Activated CD4-positive, alpha-beta memory T cell treated with anti-CD3 and anti-CD28 coated beads for 36 hours (primary cell): ENCODE measurements at regions not wholly inside any gene's neighbourhood (a gene's known extent, or its start where the extent isn't known, plus 50 kb on each side); places are given as distances from the start of the nearest gene placed in this dataset.
"Not testable (repeated sequence)": the region's sequence is repeated elsewhere in the genome, so short reads cannot be mapped to it uniquely, and the experiment has no call there.

ENCODE experiments used
- CTCF ChIA-PET: fragments of 350-600 bp; sonication (Branson Sonifier 250); formaldehyde crosslinking; loops from one replicate; lab custom pipeline; 2021; ENCODE audit warnings: antibody characterized with exemption, inconsistent platforms; lab: Charles Lee
- POLR2A ChIA-PET: fragments of 350-600 bp; sonication (Branson Sonifier 250); formaldehyde crosslinking; loops from one replicate; lab custom pipeline; 2021; ENCODE audit warnings: antibody characterized with exemption; lab: Charles Lee
- DNase-seq: peaks from one replicate; pipeline ENCODE4 v3.0.0-alpha.2; 2020
- H3K27ac Mint-ChIP-seq: one replicate; pipeline ENCODE4 v1.8.0; 2021; ENCODE audit warnings: mixed read lengths
- H3K27me3 Mint-ChIP-seq: one replicate; pipeline ENCODE4 v1.8.0; 2021; ENCODE audit warnings: mixed read lengths
- H3K36me3 Mint-ChIP-seq: one replicate; pipeline ENCODE4 v1.8.0; 2021; ENCODE audit warnings: mixed read lengths
- H3K4me1 Mint-ChIP-seq: one replicate; pipeline ENCODE4 v1.8.0; 2021; ENCODE audit warnings: low read depth, mixed read lengths
- H3K4me3 Mint-ChIP-seq: one replicate; pipeline ENCODE4 v1.8.0; 2021; ENCODE audit warnings: mild to moderate bottlenecking, mixed read lengths
- H3K9me3 Mint-ChIP-seq: one replicate; pipeline ENCODE4 v1.8.0; 2021; ENCODE audit warnings: mixed read lengths
- intact Hi-C: fragments of 100-400 bp; cut with micrococcal nuclease; formaldehyde crosslinking; loops from one replicate; pipeline ENCODE4 v1.15.1; 2023

DNA sequence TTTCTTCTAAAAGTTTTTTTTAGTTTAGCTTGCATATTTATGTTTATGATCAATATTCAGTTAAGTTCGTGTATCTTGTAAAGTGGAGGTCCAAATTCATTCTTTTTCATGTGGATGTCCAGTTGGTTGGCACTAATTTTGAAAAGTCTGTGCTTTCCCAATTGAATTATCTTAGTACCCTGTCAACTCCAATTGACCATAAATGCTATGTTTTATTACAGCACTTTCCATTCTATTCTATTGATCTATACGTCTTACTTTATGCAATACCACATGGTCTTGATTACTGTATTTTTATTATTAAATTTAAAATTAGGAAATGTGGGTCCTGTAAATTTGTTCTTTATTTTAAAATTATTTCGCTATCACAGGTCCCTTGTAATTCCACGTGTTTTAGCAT, 837.6 kb upstream of the SLC10A2 start:
- no peaks in the 10 kb centered on the region for H3K27me3 Mint-ChIP-seq
- no peak overlapping the region for H3K27ac Mint-ChIP-seq
- CTCF ChIA-PET: no interaction called here
- no peak overlapping the region for H3K4me3 Mint-ChIP-seq
- peaks cover 5% of the 10 kb centered on the region for H3K9me3 Mint-ChIP-seq
- intact Hi-C loops: no loop called here
- no peak for DNase-seq
- H3K4me1 Mint-ChIP-seq: no peaks in the 10 kb centered on the region
- POLR2A ChIA-PET: no interaction called here
- no peaks in the 10 kb centered on the region for H3K36me3 Mint-ChIP-seq

DNA sequence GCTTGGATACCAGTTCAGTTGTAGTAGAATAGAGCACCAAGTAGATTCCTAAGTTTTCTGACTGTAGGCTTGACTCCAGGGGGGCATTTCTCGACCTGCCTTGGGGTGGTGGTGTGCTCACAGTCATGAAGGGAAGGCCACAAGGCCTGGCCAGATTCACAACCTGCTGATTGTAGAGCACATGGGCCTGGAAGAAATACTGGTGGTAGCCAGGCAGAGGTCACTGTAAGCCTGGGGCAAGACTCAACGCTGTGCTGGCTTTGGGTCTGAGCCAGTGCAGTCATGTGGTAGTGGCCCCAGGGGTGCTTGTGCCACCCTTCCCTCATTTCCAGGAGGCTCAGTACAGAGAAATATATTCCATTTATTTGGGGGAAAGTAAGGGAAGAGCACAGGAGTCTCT, 832.3 kb upstream of the SLC10A2 start:
- no peak overlapping the region for H3K4me3 Mint-ChIP-seq
- intact Hi-C loops: no loop called here

DNA sequence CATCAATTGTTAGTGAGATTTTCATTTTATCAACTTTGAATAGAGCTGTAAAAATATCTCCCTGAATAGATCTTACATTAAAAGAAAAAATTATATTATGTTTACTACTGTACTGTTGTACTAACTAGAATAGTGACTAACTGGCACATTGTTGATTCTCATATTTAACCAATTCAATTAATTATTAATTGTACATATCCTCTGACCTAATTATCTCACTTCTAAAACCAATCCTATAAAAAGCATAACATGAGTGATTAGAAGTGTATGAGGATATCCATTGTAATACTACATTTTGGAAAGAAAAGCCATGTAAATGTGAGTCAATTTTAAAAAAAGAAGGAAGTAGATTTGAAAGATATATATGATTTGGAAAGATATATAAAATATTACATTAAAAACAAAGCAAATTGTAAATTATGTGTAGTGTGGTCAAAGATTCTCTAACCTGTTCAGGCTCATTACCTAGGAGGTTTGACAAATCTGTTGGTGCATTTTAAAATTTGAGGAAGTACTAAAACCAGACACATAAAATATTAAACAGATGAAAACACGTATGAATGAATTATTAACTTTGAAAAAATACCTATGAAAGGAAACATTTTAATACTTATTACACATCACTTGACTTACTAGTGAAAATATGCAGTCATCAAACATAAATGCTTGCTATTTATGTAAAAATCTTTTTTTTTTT, 829.8 kb upstream of the SLC10A2 start:
- intact Hi-C loops: no loop called here
- H3K27me3 Mint-ChIP-seq: no peaks in the 10 kb centered on the region
- H3K9me3 Mint-ChIP-seq: peaks cover 3% of the 10 kb centered on the region
- H3K27ac Mint-ChIP-seq: no peak overlapping the region
- DNase-seq: no peak
- H3K4me1 Mint-ChIP-seq: no peaks in the 10 kb centered on the region
- H3K4me3 Mint-ChIP-seq: no peak overlapping the region
- ChIA-PET POLR2A (no interaction called here), CTCF (no interaction called here)
- H3K36me3 Mint-ChIP-seq: no peaks in the 10 kb centered on the region

More for the DNA sequence above, 832.3 kb upstream of the SLC10A2 start:
- Mint-ChIP-seq H3K9me3 (peaks cover 3% of the 10 kb centered on the region), H3K27me3 (no peaks in the 10 kb centered on the region), H3K36me3 (no peaks in the 10 kb centered on the region), H3K4me1 (no peaks in the 10 kb centered on the region), H3K27ac (no peak overlapping the region)
- ChIA-PET POLR2A (no interaction called here), CTCF (no interaction called here)
- DNase-seq: no peak

DNA sequence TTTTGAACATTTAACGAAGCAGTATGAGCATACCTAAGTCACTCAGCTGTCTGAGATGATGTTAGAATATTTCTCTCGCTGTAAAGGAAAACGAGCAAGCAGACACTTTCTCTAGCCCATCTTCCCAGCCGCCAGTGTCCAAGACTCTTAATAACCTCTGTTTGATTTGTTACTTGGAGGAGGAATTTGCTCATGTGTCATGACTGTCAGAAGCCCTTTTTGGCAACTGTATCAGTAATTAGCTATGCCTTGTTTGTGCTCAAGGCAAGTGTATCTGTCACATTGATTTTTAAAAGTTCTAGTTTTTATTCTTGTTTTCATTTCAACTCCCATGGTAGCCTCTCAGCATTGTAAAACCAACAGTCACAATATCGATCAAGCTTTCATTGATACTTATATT, 828.4 kb upstream of the SLC10A2 start:
- no peaks in the 10 kb centered on the region for H3K27me3 Mint-ChIP-seq

DNA sequence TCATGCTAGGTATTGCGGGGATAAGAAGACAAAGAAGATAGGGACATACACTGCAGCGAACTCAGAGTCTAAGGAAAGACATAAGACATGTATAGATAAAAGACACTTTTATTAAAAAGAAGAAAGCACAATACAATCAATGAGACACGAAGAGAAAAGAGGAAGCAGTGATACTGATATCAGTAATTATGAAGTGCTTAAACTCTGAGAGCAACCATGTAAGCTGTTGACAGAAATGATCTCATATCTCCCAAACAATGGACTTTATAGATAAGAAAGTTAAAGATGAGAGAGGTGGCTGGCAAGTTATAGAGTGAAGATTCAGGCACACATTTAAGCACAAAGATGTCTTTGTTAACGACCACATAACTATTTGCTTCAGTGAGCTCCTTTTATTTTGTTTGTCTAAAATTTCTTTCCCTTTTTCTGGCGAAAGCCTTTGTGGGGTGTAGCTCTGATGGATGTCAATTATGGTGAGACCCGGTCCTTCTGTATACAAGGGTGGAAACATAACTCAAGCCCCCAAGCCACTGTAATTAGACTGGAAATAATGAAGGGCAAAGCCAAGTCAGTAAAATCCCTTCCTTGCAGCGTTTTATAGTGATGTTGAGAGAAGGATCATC, 818.0 kb upstream of the SLC10A2 start:
- intact Hi-C loops: no loop called here
- no peak for DNase-seq
- POLR2A ChIA-PET: no interaction called here
- no peaks in the 10 kb centered on the region for H3K27me3 Mint-ChIP-seq
- H3K9me3 Mint-ChIP-seq: peaks cover 6% of the 10 kb centered on the region
- no peak overlapping the region for H3K4me3 Mint-ChIP-seq
- CTCF ChIA-PET: no interaction called here
- no peaks in the 10 kb centered on the region for H3K4me1 Mint-ChIP-seq
- no peaks in the 10 kb centered on the region for H3K36me3 Mint-ChIP-seq
- H3K27ac Mint-ChIP-seq: no peak overlapping the region

More for the DNA sequence above, 828.4 kb upstream of the SLC10A2 start:
- no peak overlapping the region for H3K4me3 Mint-ChIP-seq
- no peak overlapping the region for H3K27ac Mint-ChIP-seq
- intact Hi-C loops: no loop called here
- ChIA-PET POLR2A (no interaction called here), CTCF (no interaction called here)
- H3K36me3 Mint-ChIP-seq: no peaks in the 10 kb centered on the region
- H3K4me1 Mint-ChIP-seq: no peaks in the 10 kb centered on the region
- peaks cover 3% of the 10 kb centered on the region for H3K9me3 Mint-ChIP-seq
- no peak for DNase-seq

DNA sequence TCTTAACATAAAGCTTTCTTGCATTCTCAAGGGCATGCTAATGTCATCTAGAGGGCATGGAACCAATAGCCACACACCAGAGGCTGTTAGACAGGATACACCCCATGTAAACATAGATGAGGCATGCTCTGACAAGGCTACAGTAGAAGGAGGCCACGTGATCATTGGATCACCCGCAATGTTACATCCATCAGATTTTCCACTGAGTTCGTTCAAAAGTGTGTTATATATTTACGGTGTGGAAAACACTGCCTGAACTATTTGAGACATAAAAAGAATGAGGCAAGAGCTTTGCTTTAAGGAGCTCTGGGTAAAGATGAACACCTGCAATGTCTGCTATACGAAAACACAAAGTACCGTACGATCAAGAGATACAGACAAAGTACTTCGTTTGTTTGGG, 817.5 kb upstream of the SLC10A2 start:
- Mint-ChIP-seq H3K9me3 (peaks cover 6% of the 10 kb centered on the region), H3K27ac (no peak overlapping the region), H3K36me3 (no peaks in the 10 kb centered on the region), H3K4me3 (no peak overlapping the region), H3K4me1 (no peaks in the 10 kb centered on the region), H3K27me3 (no peaks in the 10 kb centered on the region)
- ChIA-PET CTCF (no interaction called here), POLR2A (no interaction called here)
- DNase-seq: no peak
- intact Hi-C loops: no loop called here

DNA sequence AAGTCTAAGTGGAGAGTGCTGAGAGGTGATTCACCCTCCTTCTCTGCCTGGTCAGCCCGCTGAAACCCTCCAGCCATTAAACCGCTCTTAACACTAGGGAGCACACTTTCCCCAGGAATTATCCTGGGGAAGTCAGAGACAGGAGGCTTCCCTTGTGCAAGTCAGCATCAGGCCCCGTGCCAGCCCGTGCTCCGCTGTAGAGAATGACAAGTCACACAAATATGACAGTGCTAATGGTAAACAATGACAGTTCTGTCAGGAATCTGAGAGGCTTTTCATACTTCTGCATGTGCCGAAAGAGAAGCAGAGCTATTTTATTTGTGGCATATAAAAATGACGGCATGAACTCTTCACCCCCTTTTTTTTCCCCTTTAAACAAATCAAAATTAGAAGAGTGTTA, 816.9 kb upstream of the SLC10A2 start:
- peaks cover 6% of the 10 kb centered on the region for H3K9me3 Mint-ChIP-seq
- H3K27me3 Mint-ChIP-seq: no peaks in the 10 kb centered on the region
- H3K27ac Mint-ChIP-seq: no peak overlapping the region
- ChIA-PET POLR2A (no interaction called here), CTCF (no interaction called here)
- no peaks in the 10 kb centered on the region for H3K36me3 Mint-ChIP-seq
- no peak for DNase-seq
- no peak overlapping the region for H3K4me3 Mint-ChIP-seq
- intact Hi-C loops: no loop called here
- H3K4me1 Mint-ChIP-seq: no peaks in the 10 kb centered on the region

DNA sequence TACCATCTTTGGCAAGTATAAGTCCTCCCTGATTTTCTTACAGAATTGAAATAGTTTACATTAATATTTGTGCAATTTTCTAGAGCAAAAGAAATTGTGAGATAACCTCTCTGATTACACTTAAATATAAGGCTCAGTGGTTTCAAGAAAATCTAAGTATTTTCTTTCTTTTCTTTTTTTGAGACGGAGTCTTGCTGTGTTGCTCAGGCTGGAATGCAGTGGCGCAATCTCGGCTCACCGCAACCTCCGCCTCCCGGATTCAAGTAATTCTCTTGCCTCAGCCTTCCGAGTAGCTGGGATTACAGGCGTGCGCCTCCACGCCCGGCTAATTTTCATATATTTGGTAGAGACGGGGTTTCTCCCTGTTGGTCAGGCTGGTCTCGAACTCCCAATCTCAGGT, 813.9 kb upstream of the SLC10A2 start:
- intact Hi-C loops, H3K27me3 Mint-ChIP-seq, H3K27ac Mint-ChIP-seq, H3K4me3 Mint-ChIP-seq, H3K4me1 Mint-ChIP-seq, H3K9me3 Mint-ChIP-seq, POLR2A ChIA-PET, CTCF ChIA-PET, H3K36me3 Mint-ChIP-seq, DNase-seq: not testable (repeated sequence)

DNA sequence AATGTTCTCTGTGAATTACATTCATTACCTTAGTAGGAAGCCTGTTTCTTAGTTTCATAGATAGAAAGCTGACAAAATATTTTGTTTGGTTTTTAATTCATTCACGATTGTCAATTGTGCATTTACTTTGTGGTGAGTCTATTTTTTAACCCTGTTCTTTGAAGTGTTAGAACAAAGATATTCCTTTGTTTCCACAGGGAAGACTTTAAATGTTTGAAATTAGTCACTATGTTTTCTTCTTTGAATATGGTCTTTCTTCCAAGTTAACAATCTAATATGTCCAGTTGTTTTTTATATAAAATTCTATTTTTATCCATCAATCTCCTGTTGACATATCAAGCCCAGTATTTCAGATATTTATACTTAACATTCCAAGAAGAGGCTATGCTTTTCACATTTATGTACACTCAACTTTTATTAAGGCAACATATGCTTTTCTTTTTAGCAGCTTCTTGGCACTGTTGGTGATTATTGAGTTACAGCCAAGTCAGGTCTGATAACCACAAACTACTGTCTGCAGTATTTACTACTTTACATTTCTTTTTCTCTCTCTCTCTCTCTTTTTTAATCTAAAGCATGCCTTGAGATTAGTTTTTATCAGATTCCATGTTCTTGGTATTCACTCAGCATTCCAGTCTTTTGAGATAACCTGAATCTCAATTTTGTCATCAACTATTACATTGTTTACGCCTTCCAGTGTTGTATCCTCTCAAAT, 812.8 kb upstream of the SLC10A2 start:
- Mint-ChIP-seq H3K4me3 (no peak overlapping the region), H3K9me3 (peaks cover 3% of the 10 kb centered on the region), H3K27ac (no peak overlapping the region), H3K4me1 (no peaks in the 10 kb centered on the region), H3K36me3 (no peaks in the 10 kb centered on the region), H3K27me3 (no peaks in the 10 kb centered on the region)
- ChIA-PET POLR2A (no interaction called here), CTCF (interaction anchor here (0.6 kb wide), 1 partner anchor 71 kb away, joined by 3 read pairs; no protein-coding TSS in a partner anchor)
- DNase-seq: no peak
- intact Hi-C loops: no loop called here

DNA sequence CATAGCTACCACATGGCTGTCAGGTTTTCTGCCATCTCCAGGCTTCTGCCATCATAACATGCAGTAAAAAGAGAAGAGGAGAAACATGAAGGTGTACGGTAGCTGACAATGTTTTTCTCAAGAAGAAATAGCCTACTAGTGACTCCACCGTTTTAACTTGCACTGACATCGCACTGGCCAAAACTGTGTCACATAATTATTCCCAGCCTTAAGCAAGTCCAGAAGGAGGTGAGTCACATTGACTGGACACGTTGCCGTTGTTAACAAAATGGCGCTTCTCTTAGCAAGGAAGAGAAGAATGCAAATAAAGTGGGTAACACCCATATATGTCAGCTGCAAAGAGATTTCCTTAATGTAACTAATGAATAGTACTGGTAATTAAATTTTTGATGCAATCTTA, 810.4 kb upstream of the SLC10A2 start:
- no peaks in the 10 kb centered on the region for H3K36me3 Mint-ChIP-seq
- no peak overlapping the region for H3K27ac Mint-ChIP-seq
- ChIA-PET CTCF (no interaction called here), POLR2A (no interaction called here)
- H3K9me3 Mint-ChIP-seq: peaks cover 2% of the 10 kb centered on the region
- no peaks in the 10 kb centered on the region for H3K27me3 Mint-ChIP-seq
- DNase-seq: no peak
- H3K4me1 Mint-ChIP-seq: no peaks in the 10 kb centered on the region
- H3K4me3 Mint-ChIP-seq: no peak overlapping the region
- intact Hi-C loops: no loop called here

DNA sequence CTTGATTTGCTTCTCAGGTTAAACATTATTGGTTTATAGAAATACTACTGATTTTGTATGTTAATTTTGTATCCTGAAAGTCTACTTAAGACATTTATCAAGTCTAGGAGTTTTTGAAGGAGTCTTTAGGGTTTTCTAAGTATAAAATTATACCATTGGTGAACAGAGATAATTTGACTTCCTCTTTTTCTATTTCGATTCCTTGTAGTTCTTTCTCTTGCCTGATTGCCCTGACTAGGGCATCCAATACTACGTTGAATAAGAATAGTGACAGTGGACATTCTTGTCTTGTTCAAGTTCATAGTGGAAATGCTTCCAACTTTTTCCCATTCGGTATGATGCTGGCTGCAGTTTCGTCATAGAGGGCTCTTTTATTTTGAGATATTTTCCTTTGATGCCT, 807.5 kb upstream of the SLC10A2 start:
- POLR2A ChIA-PET: no interaction called here
- Mint-ChIP-seq H3K27me3 (no peaks in the 10 kb centered on the region), H3K27ac (no peak overlapping the region), H3K9me3 (peaks cover 9% of the 10 kb centered on the region), H3K4me1 (no peaks in the 10 kb centered on the region), H3K36me3 (no peaks in the 10 kb centered on the region), H3K4me3 (no peak overlapping the region)
- intact Hi-C loops: no loop called here
- no peak for DNase-seq
- CTCF ChIA-PET: no interaction called here

DNA sequence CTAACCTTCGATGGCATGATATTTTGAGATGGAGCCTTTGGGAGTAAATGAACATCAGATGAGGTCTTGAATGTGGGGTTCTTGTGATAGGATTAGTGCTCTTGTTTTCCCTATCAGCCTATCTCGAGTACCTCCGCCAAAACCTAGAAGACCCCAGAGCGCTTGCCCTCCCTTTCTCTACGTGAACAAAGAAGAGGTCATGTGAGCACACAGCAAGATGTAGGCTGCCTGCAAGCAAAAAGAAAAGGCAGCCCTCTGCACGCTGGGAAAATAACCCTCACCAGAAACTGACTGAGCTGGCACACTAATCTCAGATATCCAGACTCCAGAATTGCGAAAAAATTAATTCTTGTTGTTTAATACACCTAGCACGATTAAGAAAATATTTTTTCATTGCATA, 799.8 kb upstream of the SLC10A2 start:
- ChIA-PET CTCF (no interaction called here), POLR2A (no interaction called here)
- DNase-seq: no peak
- no peak overlapping the region for H3K27ac Mint-ChIP-seq
- no peaks in the 10 kb centered on the region for H3K4me1 Mint-ChIP-seq
- no peaks in the 10 kb centered on the region for H3K36me3 Mint-ChIP-seq
- intact Hi-C loops: no loop called here
- H3K27me3 Mint-ChIP-seq: no peaks in the 10 kb centered on the region
- no peak overlapping the region for H3K4me3 Mint-ChIP-seq
- peaks cover 7% of the 10 kb centered on the region for H3K9me3 Mint-ChIP-seq

DNA sequence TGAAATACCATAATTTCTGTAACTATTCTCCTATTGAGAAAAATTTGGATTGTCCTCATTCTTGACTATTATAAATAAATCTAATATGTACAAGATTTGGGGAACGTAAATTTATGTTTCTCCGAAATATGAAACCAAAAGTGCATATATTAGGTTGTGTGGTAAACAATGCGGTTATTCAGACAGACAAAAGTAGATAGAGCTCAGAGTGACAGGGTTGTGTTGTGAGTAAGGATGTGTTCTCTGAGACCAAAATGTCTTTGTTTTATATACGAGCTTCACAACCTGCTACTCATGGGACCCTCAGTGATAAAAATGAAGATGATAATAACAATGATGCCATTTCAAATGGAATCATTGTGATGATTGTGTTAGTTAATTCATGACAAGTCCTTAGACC, 796.3 kb upstream of the SLC10A2 start:
- H3K27ac Mint-ChIP-seq: no peak overlapping the region
- H3K4me3 Mint-ChIP-seq: no peak overlapping the region
- no peaks in the 10 kb centered on the region for H3K27me3 Mint-ChIP-seq
- H3K36me3 Mint-ChIP-seq: no peaks in the 10 kb centered on the region
- intact Hi-C loops: no loop called here
- POLR2A ChIA-PET: no interaction called here
- no peaks in the 10 kb centered on the region for H3K9me3 Mint-ChIP-seq
- no peak for DNase-seq
- CTCF ChIA-PET: no interaction called here
- no peaks in the 10 kb centered on the region for H3K4me1 Mint-ChIP-seq
